ENCODE measurements at regions not wholly inside any gene's neighbourhood (a gene's known extent, or its start where the extent isn't known, plus 50 kb on each side); places are given as distances from the start of the nearest gene placed in this dataset.

GRCh38 chr16:74123195-74123594, 173.4 kb upstream of the PSMD7 start:
- Histone ChIP-seq H3K9me3 (ENCODE audit: low read length) (no peaks in the 10 kb centered on the region), H3K4me1 (ENCODE audit: insufficient read depth, low read length) (no peaks in the 10 kb centered on the region), H3K27me3 (ENCODE audit: control insufficient read depth in 1 of 2, insufficient read depth in 2 of 2, low read length in 2 of 2) (no peaks in the 10 kb centered on the region), H3K9ac (ENCODE audit: low read length) (no peak overlapping the region), H3K4me3 (ENCODE audit: low read depth in 1 of 2, low read length in 2 of 2) (no peak overlapping the region), H3K36me3 (ENCODE audit: insufficient read depth, low read length) (no peaks in the 10 kb centered on the region), H3K27ac (ENCODE audit: low read depth, low read length) (no peak overlapping the region)

GRCh38 chr16:74117798-74118197, 178.8 kb upstream of the PSMD7 start:
- no peaks in the 10 kb centered on the region for H3K4me1 ChIP-seq (ENCODE audit: insufficient read depth, low read length)
- H3K9ac ChIP-seq (ENCODE audit: low read length) = no peak overlapping the region
- no peaks in the 10 kb centered on the region for H3K27me3 ChIP-seq (ENCODE audit: control insufficient read depth in 1 of 2, insufficient read depth in 2 of 2, low read length in 2 of 2)
- H3K36me3 ChIP-seq (ENCODE audit: insufficient read depth, low read length) = no peaks in the 10 kb centered on the region
- no peak overlapping the region for H3K4me3 ChIP-seq (ENCODE audit: low read depth in 1 of 2, low read length in 2 of 2)
- no peak overlapping the region for H3K27ac ChIP-seq (ENCODE audit: low read depth, low read length)
- H3K9me3 ChIP-seq (ENCODE audit: low read length) = no peaks in the 10 kb centered on the region

GRCh38 chr16:74113545-74113944, 183.1 kb upstream of the PSMD7 start:
- no peaks in the 10 kb centered on the region for H3K27me3 ChIP-seq (ENCODE audit: control insufficient read depth in 1 of 2, insufficient read depth in 2 of 2, low read length in 2 of 2)
- no peaks in the 10 kb centered on the region for H3K36me3 ChIP-seq (ENCODE audit: insufficient read depth, low read length)
- no peak overlapping the region for H3K27ac ChIP-seq (ENCODE audit: low read depth, low read length)
- no peak overlapping the region for H3K4me3 ChIP-seq (ENCODE audit: low read depth in 1 of 2, low read length in 2 of 2)
- no peak overlapping the region for H3K9ac ChIP-seq (ENCODE audit: low read length)
- H3K4me1 ChIP-seq (ENCODE audit: insufficient read depth, low read length) = no peaks in the 10 kb centered on the region
- no peaks in the 10 kb centered on the region for H3K9me3 ChIP-seq (ENCODE audit: low read length)

- Histone ChIP-seq H3K9ac (ENCODE audit: low read length) (no peak overlapping the region), H3K36me3 (ENCODE audit: insufficient read depth, low read length) (no peaks in the 10 kb centered on the region), H3K4me3 (ENCODE audit: low read depth in 1 of 2, low read length in 2 of 2) (no peak overlapping the region), H3K4me1 (ENCODE audit: insufficient read depth, low read length) (no peaks in the 10 kb centered on the region), H3K27me3 (ENCODE audit: control insufficient read depth in 1 of 2, insufficient read depth in 2 of 2, low read length in 2 of 2) (no peaks in the 10 kb centered on the region), H3K27ac (ENCODE audit: low read depth, low read length) (no peak overlapping the region), H3K9me3 (ENCODE audit: low read length) (no peaks in the 10 kb centered on the region)
Measured at GRCh38 chr16:74111456-74111982, 185.1 kb upstream of the PSMD7 start.

- H3K36me3 ChIP-seq (ENCODE audit: insufficient read depth, low read length) = no peaks in the 10 kb centered on the region
- no peak overlapping the region for H3K9ac ChIP-seq (ENCODE audit: low read length)
- no peak overlapping the region for H3K4me3 ChIP-seq (ENCODE audit: low read depth in 1 of 2, low read length in 2 of 2)
- no peaks in the 10 kb centered on the region for H3K4me1 ChIP-seq (ENCODE audit: insufficient read depth, low read length)
- H3K9me3 ChIP-seq (ENCODE audit: low read length) = no peaks in the 10 kb centered on the region
- H3K27me3 ChIP-seq (ENCODE audit: control insufficient read depth in 1 of 2, insufficient read depth in 2 of 2, low read length in 2 of 2) = no peaks in the 10 kb centered on the region
- H3K27ac ChIP-seq (ENCODE audit: low read depth, low read length) = no peak overlapping the region
Measured at GRCh38 chr16:74107795-74108610, 188.6 kb upstream of the PSMD7 start.

GRCh38 chr16:74104022-74104421, 192.6 kb upstream of the PSMD7 start:
- H3K4me1 ChIP-seq (ENCODE audit: insufficient read depth, low read length) = no peaks in the 10 kb centered on the region
- no peak overlapping the region for H3K27ac ChIP-seq (ENCODE audit: low read depth, low read length)
- no peaks in the 10 kb centered on the region for H3K9me3 ChIP-seq (ENCODE audit: low read length)
- H3K4me3 ChIP-seq (ENCODE audit: low read depth in 1 of 2, low read length in 2 of 2) = no peak overlapping the region
- H3K27me3 ChIP-seq (ENCODE audit: control insufficient read depth in 1 of 2, insufficient read depth in 2 of 2, low read length in 2 of 2) = no peaks in the 10 kb centered on the region
- no peak overlapping the region for H3K9ac ChIP-seq (ENCODE audit: low read length)
- no peaks in the 10 kb centered on the region for H3K36me3 ChIP-seq (ENCODE audit: insufficient read depth, low read length)

GRCh38 chr16:74101379-74102137, 195.1 kb upstream of the PSMD7 start:
- Histone ChIP-seq H3K27me3 (ENCODE audit: control insufficient read depth in 1 of 2, insufficient read depth in 2 of 2, low read length in 2 of 2) (no peaks in the 10 kb centered on the region), H3K9ac (ENCODE audit: low read length) (no peak overlapping the region)

GRCh38 chr16:74100395-74101326, 196.0 kb upstream of the PSMD7 start:
- Histone ChIP-seq H3K27ac (ENCODE audit: low read depth, low read length) (no peak overlapping the region), H3K27me3 (ENCODE audit: control insufficient read depth in 1 of 2, insufficient read depth in 2 of 2, low read length in 2 of 2) (no peaks in the 10 kb centered on the region), H3K4me3 (ENCODE audit: low read depth in 1 of 2, low read length in 2 of 2) (no peak overlapping the region), H3K4me1 (ENCODE audit: insufficient read depth, low read length) (no peaks in the 10 kb centered on the region), H3K9me3 (ENCODE audit: low read length) (no peaks in the 10 kb centered on the region), H3K36me3 (ENCODE audit: insufficient read depth, low read length) (no peaks in the 10 kb centered on the region), H3K9ac (ENCODE audit: low read length) (no peak overlapping the region)

More at GRCh38 chr16:74101379-74102137, 195.1 kb upstream of the PSMD7 start:
- no peaks in the 10 kb centered on the region for H3K4me1 ChIP-seq (ENCODE audit: insufficient read depth, low read length)
- no peak overlapping the region for H3K27ac ChIP-seq (ENCODE audit: low read depth, low read length)
- no peaks in the 10 kb centered on the region for H3K36me3 ChIP-seq (ENCODE audit: insufficient read depth, low read length)
- no peak overlapping the region for H3K4me3 ChIP-seq (ENCODE audit: low read depth in 1 of 2, low read length in 2 of 2)
- no peaks in the 10 kb centered on the region for H3K9me3 ChIP-seq (ENCODE audit: low read length)

- Histone ChIP-seq H3K27me3 (ENCODE audit: control insufficient read depth in 1 of 2, insufficient read depth in 2 of 2, low read length in 2 of 2) (no peaks in the 10 kb centered on the region), H3K9ac (ENCODE audit: low read length) (no peak overlapping the region), H3K4me3 (ENCODE audit: low read depth in 1 of 2, low read length in 2 of 2) (no peak overlapping the region), H3K4me1 (ENCODE audit: insufficient read depth, low read length) (no peaks in the 10 kb centered on the region), H3K27ac (ENCODE audit: low read depth, low read length) (no peak overlapping the region), H3K9me3 (ENCODE audit: low read length) (no peaks in the 10 kb centered on the region), H3K36me3 (ENCODE audit: insufficient read depth, low read length) (no peaks in the 10 kb centered on the region)
Measured at GRCh38 chr16:74099530-74099929, 197.1 kb upstream of the PSMD7 start.

- no peaks in the 10 kb centered on the region for H3K4me1 ChIP-seq (ENCODE audit: insufficient read depth, low read length)
- H3K9ac ChIP-seq (ENCODE audit: low read length) = no peak overlapping the region
- H3K27ac ChIP-seq (ENCODE audit: low read depth, low read length) = no peak overlapping the region
- no peaks in the 10 kb centered on the region for H3K27me3 ChIP-seq (ENCODE audit: control insufficient read depth in 1 of 2, insufficient read depth in 2 of 2, low read length in 2 of 2)
- no peaks in the 10 kb centered on the region for H3K36me3 ChIP-seq (ENCODE audit: insufficient read depth, low read length)
- no peak overlapping the region for H3K4me3 ChIP-seq (ENCODE audit: low read depth in 1 of 2, low read length in 2 of 2)
- H3K9me3 ChIP-seq (ENCODE audit: low read length) = no peaks in the 10 kb centered on the region
Measured at GRCh38 chr16:74094962-74095361, 201.7 kb upstream of the PSMD7 start.

GRCh38 chr16:74094514-74094913, 202.1 kb upstream of the PSMD7 start:
- H3K4me3 ChIP-seq (ENCODE audit: low read depth in 1 of 2, low read length in 2 of 2) = no peak overlapping the region
- no peaks in the 10 kb centered on the region for H3K27me3 ChIP-seq (ENCODE audit: control insufficient read depth in 1 of 2, insufficient read depth in 2 of 2, low read length in 2 of 2)
- no peaks in the 10 kb centered on the region for H3K9me3 ChIP-seq (ENCODE audit: low read length)
- H3K36me3 ChIP-seq (ENCODE audit: insufficient read depth, low read length) = no peaks in the 10 kb centered on the region
- no peak overlapping the region for H3K27ac ChIP-seq (ENCODE audit: low read depth, low read length)
- H3K4me1 ChIP-seq (ENCODE audit: insufficient read depth, low read length) = no peaks in the 10 kb centered on the region
- H3K9ac ChIP-seq (ENCODE audit: low read length) = no peak overlapping the region

Measured in muscle layer of colon (tissue), 2 donors.